GM19238 (cell line): ENCODE measurements at regions not wholly inside any gene's neighbourhood (a gene's known extent, or its start where the extent isn't known, plus 50 kb on each side); places are given as distances from the start of the nearest gene placed in this dataset.

ENCODE experiments used
- DNase-seq: peaks from one replicate; pipeline ENCODE4 v3.0.0; 2011; ENCODE audit warnings: low spot score; ENCODE audit not compliant: insufficient read length

DNA sequence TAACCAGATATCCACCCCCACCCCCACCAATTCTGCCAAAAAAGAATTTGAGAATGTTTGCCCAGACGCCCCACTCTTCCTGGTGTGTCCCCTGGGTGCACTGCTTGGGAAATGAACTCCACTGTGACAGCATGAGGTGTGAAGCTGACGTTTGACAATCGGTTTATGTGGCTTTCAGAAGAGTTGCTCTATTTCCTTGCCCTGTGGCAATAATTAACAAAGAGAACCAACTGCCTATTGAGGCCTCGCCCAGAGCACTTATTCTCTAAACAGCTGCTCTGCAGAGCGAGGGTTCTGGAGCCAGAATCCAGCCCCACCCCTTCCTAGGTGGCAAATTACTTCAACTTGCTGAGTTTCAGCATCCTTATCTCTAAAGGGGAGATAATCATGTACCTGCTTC, 115.8 kb upstream of the SIX3 start:
- no peak for DNase-seq

- no peak for DNase-seq
Observed at GRCh38 chr2:44826601-44827000, 114.9 kb upstream of the SIX3 start.

DNA sequence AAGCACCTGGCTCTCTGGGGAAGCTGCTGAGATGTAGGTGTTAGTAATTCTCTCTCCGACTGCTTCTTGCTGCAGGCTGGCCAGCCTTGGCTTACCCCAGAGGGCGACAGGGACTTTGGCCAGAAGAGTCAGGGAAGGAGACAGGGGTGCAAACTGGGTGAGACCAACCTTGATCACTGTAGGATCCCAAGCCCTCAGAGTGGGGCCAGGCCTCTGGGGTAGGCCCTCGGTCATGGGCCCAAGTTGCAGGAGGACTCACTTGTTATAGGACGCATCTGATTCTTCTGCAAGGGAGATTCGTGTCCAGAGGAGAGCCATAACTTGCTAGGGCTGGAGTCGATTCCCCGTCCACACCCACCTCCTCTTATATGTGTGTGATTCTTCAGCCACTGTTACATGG, 111.7 kb upstream of the SIX3 start:
- DNase-seq: no peak

- DNase-seq: peak; percentile 24
Observed at GRCh38 chr2:44833171-44834069, 108.1 kb upstream of the SIX3 start.

DNA sequence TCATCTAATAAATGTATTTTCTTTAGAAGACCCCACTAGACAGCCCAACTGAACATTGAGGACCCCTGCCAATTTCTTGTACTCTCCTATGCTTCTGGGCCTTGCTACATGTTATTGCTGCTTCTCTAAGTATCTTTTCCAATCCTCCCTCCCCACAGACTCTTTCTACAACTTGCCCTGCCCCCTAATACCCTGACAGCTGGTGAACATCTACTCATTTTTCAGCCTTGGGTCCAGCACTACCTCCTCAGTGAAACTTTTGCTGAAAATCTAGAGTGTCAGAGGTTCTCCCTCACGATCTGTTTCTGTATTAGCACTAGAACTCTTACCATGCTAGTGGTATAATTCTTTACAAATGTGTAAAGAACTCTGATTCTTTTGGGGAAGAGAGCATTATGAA, 106.8 kb upstream of the SIX3 start:
- DNase-seq: no peak

DNA sequence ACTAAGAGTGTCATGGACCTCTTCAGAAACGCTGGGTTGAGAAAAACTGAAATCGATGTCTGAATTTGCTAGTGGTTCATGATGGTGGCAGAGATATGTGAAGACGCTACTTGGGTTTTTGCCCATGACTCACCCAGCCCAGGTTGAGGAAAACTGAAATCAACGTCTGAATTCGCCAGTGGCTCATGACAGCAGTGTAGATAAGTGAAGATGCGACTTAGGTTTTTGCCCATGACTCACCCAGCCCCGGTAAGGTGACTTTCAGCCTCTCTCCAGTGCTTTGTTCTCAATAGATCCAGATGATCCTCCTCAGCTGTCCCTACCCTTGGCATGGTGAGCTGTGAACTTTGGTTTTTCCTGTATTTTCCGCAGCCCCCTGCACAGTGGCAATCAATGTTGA, 105.3 kb upstream of the SIX3 start:
- DNase-seq: no peak

DNA sequence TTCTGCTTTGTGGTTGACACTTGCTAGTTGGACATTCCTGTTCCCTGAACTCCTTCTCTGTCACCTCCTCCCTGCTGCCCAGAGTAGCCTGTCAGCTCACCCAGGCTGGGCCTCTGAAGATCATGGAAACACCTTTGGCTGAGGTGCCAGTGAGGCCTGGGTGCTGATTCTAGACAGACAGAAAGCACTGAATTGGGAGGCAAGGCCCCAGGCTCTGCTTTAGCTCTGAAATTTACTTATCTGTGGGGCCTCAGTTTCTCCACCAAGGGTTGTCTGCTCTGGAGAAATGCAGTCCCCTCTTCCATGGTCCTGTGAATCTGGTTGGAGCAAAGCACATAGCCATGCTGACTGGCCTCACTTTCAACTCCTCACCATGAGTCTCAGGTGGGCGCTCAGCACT, 104.6 kb upstream of the SIX3 start:
- no peak for DNase-seq

DNA sequence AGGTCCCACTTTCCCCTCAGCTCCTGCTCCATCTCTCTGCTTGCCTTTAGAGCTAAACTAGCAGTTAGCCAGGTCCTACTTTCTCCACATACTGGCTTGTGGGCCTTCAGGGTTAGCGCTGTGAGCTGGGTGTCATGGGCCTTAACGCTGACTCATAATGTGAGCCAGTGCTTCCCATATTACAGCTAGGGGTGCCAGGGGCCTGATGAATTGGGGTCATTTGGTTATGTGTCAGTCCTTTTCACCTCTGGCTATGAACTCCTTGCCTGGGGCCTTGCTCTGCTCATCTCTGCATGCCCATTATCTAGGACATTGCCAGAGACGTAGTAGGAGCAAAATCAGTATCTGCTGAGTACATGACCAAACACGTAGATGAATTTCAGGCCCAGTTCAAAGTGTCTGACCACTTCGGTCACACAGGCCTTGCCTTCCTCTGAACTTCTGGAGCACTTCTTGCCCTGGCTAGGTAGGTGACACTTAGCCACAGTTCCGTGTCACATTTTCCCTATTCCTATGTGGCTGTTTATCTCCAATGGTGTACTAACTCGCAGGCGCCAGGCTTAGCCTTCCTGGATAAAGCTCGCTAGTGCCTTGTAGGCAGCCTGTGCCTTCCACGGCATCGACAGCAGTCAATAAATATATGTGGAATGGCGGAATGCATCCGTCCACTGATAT, 103.2 kb upstream of the SIX3 start:
- no peak for DNase-seq

DNA sequence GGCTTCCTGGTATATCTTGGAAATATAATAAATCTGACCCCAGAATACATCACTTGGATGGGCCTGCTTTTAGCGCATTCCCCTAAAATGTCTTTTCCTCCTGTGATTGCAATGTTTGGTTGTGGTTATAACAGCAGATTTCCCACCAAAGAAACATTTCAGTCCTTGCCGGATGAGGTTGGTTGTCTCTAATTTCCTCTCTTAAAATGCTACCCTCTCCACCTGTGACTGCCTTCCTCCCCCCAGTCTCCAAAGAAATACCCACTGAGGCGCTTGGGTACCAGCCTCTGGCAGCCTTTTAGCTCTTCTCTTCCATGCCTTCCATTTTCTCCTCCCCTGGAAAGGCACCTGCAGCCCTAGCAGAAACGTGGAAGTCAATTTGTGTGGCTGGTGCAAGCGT, 102.1 kb upstream of the SIX3 start:
- no peak for DNase-seq

- DNase-seq: no peak
Observed at GRCh38 chr2:44839771-44840502, 101.6 kb upstream of the SIX3 start.

DNA sequence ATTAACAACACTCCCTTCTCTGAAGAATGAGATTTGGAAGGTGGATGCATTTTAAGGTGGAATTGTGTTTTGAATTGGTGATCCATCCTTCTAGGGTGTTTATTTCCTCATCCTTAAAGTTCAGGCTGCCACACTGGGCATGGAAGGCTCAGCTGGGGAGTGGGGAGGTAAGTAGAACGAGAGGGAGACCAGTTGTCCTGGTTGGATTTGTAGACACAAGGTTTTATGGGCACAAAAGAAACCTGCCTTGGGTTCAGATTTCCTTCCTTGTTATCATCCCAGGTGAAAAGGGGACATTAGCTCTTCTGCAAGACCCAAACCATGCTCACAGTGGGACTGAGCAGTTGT, 101.0 kb upstream of the SIX3 start:
- no peak for DNase-seq

- no peak for DNase-seq
Observed at GRCh38 chr2:44843086-44843485, 98.4 kb upstream of the SIX3 start.

DNA sequence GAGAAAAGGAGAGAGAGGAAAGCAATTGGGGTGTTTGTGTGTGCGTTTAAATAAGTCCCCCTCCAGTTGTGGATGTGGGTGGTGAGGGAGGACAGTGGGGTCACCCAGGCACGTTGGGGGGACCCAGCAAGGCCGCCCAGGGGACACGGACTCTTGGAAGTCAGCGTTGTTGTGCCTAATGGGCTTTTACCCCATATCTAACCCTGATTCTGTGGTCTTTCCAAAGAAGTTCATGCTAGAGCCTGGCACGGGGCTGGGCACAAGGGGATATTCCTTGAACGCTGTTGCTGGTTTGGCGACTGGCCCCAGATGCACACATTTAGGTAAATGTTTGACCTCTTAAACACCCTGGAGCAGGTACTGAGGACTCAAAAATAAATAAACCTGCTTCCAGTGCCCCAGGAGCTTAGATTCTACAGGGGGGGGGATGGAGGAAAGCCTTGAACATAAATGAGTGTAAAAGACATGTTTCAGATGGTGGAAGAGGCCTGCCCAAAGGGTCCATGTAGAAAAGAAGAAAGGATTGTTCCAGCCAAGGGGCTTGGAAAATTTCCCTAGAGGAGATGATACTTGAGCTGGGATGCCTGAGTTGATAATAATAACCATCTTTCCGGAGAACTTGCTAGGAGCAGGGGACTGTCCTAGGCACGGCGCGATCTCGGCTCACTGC, 97.7 kb upstream of the SIX3 start:
- no peak for DNase-seq

- no peak for DNase-seq
Observed at GRCh38 chr2:44844651-44845270, 96.7 kb upstream of the SIX3 start.

DNA sequence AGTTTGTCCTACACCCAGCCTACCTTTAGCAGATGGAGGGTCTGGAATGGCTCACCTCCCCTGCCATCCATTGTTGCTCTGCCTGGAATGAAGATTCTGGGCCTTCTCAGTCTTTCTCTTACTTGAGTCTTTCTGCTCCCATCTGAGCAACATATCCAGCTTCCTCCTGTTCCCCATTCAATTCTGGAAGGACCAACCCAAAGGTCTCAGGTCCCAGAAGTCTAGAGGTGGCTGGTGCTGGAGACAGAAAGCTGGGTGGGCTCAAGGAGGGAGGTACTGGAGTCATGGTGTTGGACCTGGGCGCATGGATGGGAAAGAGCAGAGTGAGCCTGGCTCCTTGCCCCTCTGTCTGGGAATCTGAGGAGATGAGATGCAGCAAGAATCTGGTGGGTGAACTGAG, 93.5 kb upstream of the SIX3 start:
- DNase-seq: no peak

GRCh38 chr2:44850016-44850415, 91.5 kb upstream of the SIX3 start:
- DNase-seq: no peak

DNA sequence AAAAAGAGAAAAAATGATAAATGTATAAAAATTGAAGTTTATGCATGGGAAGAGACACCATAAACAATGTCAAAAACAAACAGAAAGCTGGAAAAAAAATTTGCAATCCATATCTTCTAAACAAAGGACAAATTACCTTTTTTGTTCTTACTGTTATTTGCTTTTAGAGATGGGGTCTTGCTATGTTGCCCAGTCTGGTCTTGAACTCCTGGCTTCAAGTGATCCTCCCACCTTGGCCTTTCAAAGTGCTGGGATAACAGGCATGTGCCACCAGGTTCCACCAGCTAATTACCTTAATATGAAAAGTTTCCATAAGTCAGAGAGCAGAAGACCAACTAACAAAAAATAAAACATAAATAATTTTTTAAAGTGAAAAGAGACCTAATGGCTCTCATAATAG, 90.0 kb upstream of the SIX3 start:
- no peak for DNase-seq

GRCh38 chr2:44852594-44852993, 88.9 kb upstream of the SIX3 start:
- no peak for DNase-seq

GRCh38 chr2:44859337-44859736, 82.2 kb upstream of the SIX3 start:
- no peak for DNase-seq

DNA sequence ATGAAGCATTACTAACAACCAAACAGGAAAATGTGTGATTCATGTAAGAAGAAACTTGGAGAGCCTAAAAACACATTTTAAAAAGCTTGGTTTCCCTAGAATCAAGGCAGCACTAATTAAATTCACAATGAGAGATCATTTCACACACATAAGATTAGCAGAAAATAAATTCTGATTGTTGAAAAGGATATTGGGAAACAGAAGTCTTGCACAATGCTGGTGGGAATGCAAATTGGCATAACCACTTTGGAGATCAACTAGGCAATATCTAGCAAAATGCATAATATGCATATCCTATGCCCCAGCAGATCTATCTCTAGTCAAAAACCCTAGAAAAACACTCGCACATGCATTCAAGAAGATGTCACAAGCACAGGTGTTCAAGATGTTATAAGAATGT, 75.3 kb upstream of the SIX3 start:
- DNase-seq: no peak

DNA sequence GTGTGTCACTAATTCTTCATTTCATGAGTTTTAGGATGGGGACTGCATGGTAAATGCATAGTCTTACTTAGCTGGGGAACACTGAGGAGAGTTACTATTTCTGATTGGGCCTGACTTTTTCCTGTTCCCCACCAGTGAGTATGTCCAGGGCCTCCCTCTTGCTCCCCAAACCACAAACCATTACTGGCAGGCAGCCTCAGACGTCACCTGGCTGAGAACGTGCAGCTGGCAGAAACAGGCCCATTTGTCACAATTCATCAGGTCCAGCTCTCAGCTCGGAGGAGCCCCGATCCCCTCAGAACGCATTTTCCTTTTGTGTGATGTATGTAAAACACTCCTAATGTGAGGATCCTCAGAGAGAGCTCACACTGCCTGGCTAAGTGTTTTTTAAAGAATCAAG, 71.7 kb upstream of the SIX3 start:
- DNase-seq: no peak
